Neural cell (in vitro differentiated cells): ENCODE measurements at regions not wholly inside any gene's neighbourhood (a gene's known extent, or its start where the extent isn't known, plus 50 kb on each side); places are given as distances from the start of the nearest gene placed in this dataset.

Experiments used
- CTCF ChIP-seq: fragments of 450-650 bp; IDR thresholded peaks from 2 replicates; pipeline ENCODE4 v1.5.1; 2014; ENCODE audit warnings: antibody characterized with exemption, mild to moderate bottlenecking, moderate library complexity; ENCODE audit not compliant: poor library complexity, severe bottlenecking
- EZH2 ChIP-seq: fragments of 200-600, 300-800 bp; shearing (Covaris generic), sonication (generic); IDR thresholded peaks from 2 replicates; pipeline ENCODE4 v1.6.1; 2014; ENCODE audit warnings: antibody characterized with exemption, low read length, borderline replicate concordance, mild to moderate bottlenecking; ENCODE audit not compliant: insufficient read depth, poor library complexity, severe bottlenecking
- POLR2AphosphoS5 ChIP-seq: IDR thresholded peaks from 2 replicates; pipeline ENCODE4 v1.6.1; 2012
- RAD21 ChIP-seq: fragments of 450-650 bp; conservative IDR thresholded peaks from 2 replicates; pipeline ENCODE4 v1.6.1; 2014; ENCODE audit warnings: antibody characterized with exemption, mild to moderate bottlenecking, moderate library complexity
- REST ChIP-seq: IDR thresholded peaks from 2 replicates; pipeline ENCODE4 v1.6.1; 2012; ENCODE audit warnings: borderline replicate concordance
- TAF1 ChIP-seq: IDR thresholded peaks from 2 replicates; pipeline ENCODE4 v1.6.1; 2012; ENCODE audit warnings: low read depth

DNA sequence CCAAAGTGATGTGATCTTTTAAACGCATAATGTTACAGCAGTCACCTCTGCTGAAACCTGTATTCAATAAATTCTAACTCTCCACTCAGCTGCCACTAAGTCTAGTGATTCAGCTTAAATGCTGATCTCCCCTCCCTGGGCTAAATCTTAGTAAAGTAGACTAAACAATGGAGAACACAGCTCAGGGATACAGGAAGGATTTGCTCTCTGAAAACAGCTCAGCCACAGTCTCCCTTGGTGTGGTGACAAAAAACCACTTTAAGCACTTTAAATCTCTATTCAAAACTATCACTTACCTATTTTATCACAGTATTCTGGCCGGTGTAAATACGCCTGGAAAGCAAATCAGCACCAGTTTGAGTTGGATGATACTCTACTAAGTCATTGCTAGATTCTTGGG is 130.6 kb downstream of the RFX6 start:
- TF ChIP-seq POLR2AphosphoS5 = no peak
- TF ChIP-seq CTCF = no peak
- no peak for TF ChIP-seq REST
- no peak for TF ChIP-seq RAD21
- TF ChIP-seq TAF1 = no peak
- TF ChIP-seq EZH2 = no peak
